Astrocyte of the cerebellum (primary cell): ENCODE measurements at regions not wholly inside any gene's neighbourhood (a gene's known extent, or its start where the extent isn't known, plus 50 kb on each side); places are given as distances from the start of the nearest gene placed in this dataset.
A peak's percentile ranks its signal among the peaks of the same experiment; 100 is the strongest.
"Not testable (repeated sequence)": the region's sequence is repeated elsewhere in the genome, so short reads cannot be mapped to it uniquely, and the experiment has no call there.

ENCODE experiments used
- DNase-seq: peaks from one replicate; pipeline ENCODE4 v3.0.0-alpha.2; 2011; ENCODE audit warnings: low read depth
- H3K4me3 ChIP-seq: 2 replicates; pipeline ENCODE4 v1.5.1; 2011; ENCODE audit warnings: mild to moderate bottlenecking, low read depth, low read length, moderate library complexity
- in situ Hi-C: cut with HindIII; loops from 2 replicates; pipeline ENCODE4 v1.10.0; 2017; ENCODE audit warnings: low sequenced_read_pairs
- TF ChIP-seq, protein P1 (sequence below): IDR thresholded peaks from 2 replicates; pipeline ENCODE4 v1.5.1; 2012; ENCODE audit warnings: low read length, low read depth, moderate library complexity, mild to moderate bottlenecking; ENCODE audit errors: missing control alignments

DNA sequence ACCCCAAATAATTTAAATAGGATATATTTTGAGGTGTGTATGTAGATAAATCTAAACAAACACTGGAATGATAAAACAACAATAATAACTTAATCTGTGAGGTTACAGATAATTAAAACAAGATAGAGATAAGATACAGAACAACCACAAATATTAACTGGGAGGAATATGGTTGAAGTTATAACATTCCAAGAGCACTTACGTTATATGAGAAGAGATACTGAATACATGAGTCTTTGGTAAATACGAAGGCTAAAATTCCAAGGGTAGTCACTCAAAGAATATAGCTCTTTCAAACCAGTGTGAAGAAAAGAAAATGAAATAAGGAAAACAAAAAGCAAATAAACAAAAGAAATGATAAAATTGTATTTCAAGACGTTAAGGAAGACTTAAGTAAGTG, 76.0 kb upstream of the MYO3A start:
- in situ Hi-C loops, result no loop called here
- DNase-seq, result no peak

DNA sequence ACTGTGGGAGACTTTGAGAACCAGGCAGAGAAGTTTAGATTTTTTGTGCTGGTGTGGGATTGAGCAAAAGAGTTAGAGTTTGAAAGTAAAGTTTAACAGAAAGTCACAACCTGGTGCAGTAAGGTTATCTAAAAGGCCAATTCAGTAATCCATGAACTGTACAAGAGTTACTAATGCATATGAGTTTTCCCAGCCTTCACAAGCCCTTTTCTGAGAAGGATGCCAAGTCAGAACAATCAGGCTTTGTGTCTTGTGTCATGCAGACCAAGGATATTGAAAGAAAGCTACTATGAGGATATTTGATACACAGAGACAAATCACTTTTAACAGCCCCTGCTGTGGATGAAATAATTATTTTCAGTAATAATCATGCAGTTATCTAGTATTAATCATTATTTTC, 68.8 kb upstream of the MYO3A start:
- no peak for DNase-seq
- no peak overlapping the region for H3K4me3 ChIP-seq
- in situ Hi-C loops, result no loop called here
- TF ChIP-seq, protein P1, sequence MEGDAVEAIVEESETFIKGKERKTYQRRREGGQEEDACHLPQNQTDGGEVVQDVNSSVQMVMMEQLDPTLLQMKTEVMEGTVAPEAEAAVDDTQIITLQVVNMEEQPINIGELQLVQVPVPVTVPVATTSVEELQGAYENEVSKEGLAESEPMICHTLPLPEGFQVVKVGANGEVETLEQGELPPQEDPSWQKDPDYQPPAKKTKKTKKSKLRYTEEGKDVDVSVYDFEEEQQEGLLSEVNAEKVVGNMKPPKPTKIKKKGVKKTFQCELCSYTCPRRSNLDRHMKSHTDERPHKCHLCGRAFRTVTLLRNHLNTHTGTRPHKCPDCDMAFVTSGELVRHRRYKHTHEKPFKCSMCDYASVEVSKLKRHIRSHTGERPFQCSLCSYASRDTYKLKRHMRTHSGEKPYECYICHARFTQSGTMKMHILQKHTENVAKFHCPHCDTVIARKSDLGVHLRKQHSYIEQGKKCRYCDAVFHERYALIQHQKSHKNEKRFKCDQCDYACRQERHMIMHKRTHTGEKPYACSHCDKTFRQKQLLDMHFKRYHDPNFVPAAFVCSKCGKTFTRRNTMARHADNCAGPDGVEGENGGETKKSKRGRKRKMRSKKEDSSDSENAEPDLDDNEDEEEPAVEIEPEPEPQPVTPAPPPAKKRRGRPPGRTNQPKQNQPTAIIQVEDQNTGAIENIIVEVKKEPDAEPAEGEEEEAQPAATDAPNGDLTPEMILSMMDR, result no peak

More for the DNA sequence above, 76.0 kb upstream of the MYO3A start:
- TF ChIP-seq, protein P1, result no peak
- no peak overlapping the region for H3K4me3 ChIP-seq

DNA sequence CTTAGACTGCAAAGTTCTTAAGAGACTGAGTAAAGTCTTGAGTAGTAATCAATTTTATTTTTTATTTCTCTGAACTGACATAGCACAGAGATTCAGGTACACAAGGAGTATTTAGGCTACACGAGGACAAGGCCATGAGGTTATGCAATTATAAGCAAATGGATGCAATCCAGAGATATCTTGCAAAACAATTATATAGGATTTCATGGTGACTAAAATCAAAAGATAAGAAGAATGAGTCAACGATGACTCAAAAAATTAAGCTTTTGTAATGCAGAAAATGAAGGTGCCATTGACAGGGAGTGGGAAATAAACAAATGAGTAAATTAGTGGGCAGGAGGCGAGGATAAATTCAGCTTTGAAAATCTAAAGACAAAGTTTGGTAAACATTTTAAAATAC, 66.7 kb upstream of the MYO3A start:
- TF ChIP-seq, protein P1, result no peak
- DNase-seq, result no peak
- H3K4me3 ChIP-seq, result no peak overlapping the region
- in situ Hi-C loops, result no loop called here

DNA sequence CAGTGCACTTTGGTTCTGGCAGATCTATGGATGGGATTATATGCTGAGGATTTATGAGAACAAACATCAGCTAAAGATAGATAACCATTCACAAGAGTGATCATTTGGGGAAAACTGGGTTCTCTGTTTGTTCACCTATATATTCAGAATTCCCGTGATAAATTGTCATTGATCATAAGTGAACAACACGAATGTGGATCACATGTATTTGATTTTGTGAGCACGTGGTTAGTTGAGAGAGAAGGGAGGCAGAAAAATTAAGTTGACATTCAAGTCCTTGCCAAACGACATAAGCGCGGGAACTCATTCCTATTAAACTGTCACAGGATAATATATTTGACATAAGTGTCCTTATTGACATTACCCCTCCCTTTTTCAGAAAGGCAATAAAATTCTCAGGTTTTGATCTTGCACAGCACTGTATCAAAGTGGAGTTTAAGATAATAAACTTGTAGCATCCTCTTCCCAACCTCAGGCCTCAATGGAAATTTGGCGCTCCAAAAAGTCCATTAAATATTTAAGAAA, 64.9 kb upstream of the MYO3A start:
- TF ChIP-seq, protein P1, result no peak
- H3K4me3 ChIP-seq, result no peak overlapping the region
- in situ Hi-C loops, result no loop called here
- no peak for DNase-seq

DNA sequence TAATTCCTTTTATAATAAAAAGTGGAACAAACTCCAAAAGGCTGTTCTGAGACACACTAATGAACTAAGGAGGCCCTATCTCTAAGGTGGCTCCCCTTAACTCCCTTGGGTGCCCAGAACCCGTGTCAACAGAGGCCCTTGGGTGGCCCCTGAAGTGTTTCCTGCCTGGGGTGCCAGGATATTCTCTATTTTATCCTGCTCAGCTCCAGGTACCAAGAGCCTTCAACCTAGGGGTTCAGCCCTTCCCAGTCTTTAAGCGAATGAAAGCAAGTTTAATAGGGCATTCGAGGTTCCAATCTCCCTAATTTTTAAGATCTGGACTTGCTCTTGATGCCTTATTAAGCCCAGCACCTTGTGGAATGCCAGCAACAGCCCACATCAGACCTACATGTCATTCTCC, 64.4 kb upstream of the MYO3A start:
- TF ChIP-seq, protein P1, result no peak
- no peak overlapping the region for H3K4me3 ChIP-seq
- in situ Hi-C loops, result no loop called here
- no peak for DNase-seq

DNA sequence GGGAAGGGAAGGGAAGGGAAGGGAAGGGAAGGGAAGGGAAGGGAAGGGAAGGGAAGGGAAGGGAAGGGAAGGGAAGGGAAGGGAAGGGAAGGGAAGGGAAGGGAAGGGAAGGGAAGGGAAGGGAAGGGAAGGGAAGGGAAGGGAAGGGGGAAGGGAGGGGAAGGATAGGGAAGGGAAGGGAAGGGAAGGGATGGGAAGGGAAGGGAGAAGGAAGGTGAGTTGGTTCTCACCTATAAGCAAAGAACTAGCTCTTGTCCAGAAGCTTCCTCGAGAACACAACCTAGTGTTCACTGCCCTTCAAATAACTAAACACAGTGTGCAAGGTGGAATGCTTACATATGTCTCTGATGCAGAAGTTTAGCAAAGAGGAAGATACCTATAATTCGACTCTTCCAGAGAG, 59.6 kb upstream of the MYO3A start:
- DNase-seq, H3K4me3 ChIP-seq, in situ Hi-C loops: not testable (repeated sequence)

DNA sequence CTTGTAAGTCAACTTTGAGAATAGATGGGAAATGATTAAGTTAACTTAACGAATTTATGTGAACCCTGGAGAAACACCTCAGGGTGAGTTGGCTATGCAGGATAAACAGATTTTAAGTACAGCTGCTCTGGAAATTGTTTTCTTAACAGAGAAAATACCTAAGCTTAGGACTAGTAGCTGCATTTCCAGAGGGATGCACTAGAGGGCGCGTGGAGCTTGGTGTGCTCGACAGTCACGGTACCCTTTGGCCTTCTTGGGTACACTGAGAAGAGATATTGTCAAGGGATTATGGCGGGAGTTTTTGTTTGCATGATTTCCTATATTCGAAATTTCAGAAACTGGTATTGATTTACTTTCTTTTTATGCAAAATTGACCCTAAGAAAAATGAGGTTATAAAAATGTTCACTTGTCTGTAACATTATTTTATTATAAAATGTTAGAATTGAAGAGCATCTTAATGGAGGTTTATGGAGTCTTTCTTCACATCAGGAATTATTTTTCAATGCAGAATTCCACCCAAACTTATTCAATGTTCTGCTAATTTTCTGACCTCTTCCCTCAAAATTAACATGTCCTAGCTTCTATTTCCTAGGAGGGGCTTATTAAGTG, 58.4 kb upstream of the MYO3A start:
- TF ChIP-seq, protein P1, result peak; percentile 98
- in situ Hi-C loops, result no loop called here
- no peak overlapping the region for H3K4me3 ChIP-seq
- peak; percentile 54 for DNase-seq
